GM19395 (cell line): ENCODE measurements at regions not wholly inside any gene's neighbourhood (a gene's known extent, or its start where the extent isn't known, plus 50 kb on each side); places are given as distances from the start of the nearest gene placed in this dataset.
"Not testable (repeated sequence)": the region's sequence is repeated elsewhere in the genome, so short reads cannot be mapped to it uniquely, and the experiment has no call there.

Experiments
- ATAC-seq: cut with Tn5 transposase; IDR thresholded peaks from one replicate; pipeline ENCODE4 v1.9.1; 2021; ENCODE audit warnings: mild to moderate bottlenecking, moderate library complexity; ENCODE audit not compliant: unreplicated experiment

- no peak for ATAC-seq
Observed at GRCh38 chr4:160284516-160284915, 1181.6 kb downstream of the RAPGEF2 start.

GRCh38 chr4:160286051-160286450 is 1183.2 kb downstream of the RAPGEF2 start:
- no peak for ATAC-seq

DNA sequence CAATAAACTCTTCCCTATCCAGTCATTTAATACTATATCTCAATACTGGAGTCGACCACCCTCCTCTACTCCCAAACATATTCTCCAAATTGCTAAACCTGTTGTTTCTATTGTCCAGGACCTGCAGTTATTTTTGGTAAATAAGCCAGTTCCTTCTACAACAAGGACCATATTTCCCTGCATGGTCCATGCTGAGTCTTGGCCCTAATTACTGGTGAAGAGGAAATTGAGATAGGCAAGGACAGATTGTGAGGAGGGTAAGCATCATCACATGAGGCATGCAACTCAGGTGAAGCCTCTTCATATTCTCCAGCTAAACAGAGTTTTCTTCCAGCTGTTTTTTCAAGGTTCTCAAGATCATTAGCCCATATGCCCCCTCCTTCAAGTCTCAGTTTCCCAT is 1193.6 kb downstream of the RAPGEF2 start:
- ATAC-seq: no peak

DNA sequence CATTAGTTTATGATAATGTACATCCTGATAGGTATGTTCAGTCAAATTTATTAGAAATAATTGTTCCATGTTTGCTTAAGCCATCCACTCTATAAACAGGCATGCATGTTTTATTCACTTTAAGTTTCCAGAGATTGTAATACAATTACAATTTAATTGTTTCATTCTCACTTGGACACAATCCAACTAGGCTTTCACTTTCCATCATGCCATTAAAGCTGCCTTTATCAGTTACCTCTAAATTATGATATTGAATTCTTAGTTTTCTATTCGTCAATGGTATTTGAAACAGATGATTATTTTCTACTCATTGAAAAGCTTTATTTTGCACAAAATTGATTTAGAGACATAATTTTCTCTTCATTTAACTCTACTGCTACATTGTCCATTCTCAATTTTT is 1196.3 kb downstream of the RAPGEF2 start:
- no peak for ATAC-seq

- ATAC-seq: no peak
Observed at GRCh38 chr4:160299608-160300007, 1196.7 kb downstream of the RAPGEF2 start.

DNA sequence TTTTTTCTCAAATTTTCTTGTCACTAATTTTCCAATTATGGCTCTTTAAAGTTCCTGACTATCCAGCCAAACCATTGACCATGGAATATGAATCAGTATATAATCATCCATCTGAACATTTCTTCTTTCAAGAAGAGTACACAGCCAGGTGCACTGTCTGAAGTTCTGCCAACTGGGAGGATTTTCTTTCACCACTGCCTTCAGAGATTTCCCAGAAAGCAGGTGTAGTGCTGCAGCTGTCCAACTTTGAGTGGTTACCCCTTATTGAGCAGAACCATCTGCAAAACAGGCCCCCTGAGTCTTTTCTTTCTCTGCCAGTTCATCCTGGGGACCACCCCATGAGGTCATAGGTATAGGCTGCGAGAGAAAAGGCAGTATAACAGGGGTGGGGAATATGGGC is 1213.2 kb downstream of the RAPGEF2 start:
- ATAC-seq: no peak

- no peak for ATAC-seq
Observed at GRCh38 chr4:160318567-160319220, 1215.8 kb downstream of the RAPGEF2 start.

- no peak for ATAC-seq
Observed at GRCh38 chr4:160319221-160319867, 1216.5 kb downstream of the RAPGEF2 start.

- no peak for ATAC-seq
Observed at GRCh38 chr4:160319868-160320260, 1217.0 kb downstream of the RAPGEF2 start.

DNA sequence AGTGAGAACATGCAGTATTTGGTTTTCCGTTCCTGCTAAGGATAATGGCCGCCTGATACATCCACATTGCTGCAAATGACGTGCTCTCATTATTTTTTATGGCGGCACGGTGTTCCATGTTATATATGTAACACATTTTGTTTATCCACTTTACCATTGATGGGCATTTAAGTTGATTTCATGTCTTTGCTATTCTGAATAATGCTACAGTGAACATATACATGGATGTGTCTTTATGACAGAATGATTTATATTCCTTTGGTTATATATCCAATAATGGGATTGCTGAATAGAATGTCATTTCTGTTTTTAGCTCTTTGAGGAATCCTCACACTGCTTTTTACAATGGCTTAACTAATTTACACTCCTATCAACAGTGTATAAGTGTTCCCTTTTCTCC is 1223.2 kb downstream of the RAPGEF2 start:
- no peak for ATAC-seq

DNA sequence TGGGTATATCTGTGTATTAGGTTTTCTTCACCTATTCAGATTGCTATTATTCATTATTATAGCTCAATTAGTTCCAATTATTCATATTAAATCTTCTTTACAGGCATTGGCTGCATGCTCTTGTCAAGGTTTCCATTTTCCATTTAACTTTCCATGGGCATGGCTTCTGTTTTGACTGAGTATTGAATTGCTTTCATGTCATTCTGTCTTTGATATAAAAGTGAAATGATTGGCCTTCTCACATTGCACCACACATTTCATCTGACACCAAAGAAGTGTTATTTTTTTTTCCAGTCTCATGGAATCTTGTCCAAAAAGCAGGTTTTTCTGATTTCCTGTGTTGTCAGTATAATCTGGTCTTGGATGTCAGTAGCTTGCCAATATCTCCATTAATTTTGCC is 1244.3 kb downstream of the RAPGEF2 start:
- ATAC-seq: no peak

DNA sequence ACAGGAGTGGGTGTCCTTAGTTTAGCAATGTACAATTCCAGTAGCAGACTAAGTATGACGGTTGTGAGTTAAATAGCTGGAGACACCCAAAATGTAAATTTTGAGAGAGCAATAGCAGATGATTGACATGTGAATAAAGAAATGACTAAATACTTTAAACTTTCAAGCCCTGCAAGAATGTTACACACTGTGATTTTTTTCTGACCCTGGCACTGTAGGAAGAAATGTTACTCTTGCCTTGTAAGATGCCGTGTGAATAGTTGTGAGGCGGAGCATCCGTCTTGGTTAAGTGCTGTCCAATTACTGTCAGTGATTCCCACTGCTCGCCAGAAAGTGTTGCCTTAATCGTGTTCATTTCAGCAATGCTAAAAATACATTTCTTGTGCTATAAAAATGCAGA is 1248.1 kb downstream of the RAPGEF2 start:
- no peak for ATAC-seq

DNA sequence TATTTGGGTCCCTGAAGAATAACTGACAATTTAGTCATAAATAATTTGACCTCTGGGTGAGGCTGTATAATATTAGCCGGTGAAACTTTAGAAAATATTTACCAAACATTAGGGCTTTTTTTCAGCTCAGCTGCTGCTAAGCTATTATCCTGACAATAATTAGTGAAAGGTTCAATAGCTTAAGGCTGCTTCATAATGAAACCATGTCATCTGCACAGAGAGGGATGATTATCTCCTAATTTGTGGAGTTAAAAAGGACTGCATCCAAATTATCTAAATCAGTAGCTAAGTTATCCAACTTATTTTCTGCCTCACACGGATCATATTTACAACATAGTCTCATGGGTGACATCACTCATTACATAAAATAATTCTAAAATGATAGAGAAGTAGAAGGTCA is 1249.8 kb downstream of the RAPGEF2 start:
- no peak for ATAC-seq

- no peak for ATAC-seq
Observed at GRCh38 chr4:160353548-160353947, 1250.7 kb downstream of the RAPGEF2 start.

DNA sequence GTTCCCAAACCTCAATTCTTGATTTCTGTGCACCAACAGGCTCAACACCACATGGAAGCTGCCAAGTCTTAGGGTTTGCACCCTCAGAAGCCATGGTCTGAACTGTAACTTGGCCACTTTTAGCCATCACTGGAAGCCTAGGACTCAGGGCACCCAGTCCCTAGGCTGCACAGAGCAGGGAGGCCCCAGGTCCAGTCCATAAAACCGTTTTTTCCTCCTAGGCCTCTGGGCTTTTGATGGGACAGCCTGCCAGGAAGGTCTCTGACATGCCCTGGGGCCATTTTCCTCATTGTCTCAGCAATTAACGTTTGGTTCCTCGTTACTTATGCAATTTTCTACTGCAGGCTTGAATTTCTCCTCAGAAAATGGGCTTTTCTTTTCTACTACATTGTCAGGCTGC is 1259.6 kb downstream of the RAPGEF2 start:
- ATAC-seq: no peak

- no peak for ATAC-seq
Observed at GRCh38 chr4:160364217-160364616, 1261.3 kb downstream of the RAPGEF2 start.

DNA sequence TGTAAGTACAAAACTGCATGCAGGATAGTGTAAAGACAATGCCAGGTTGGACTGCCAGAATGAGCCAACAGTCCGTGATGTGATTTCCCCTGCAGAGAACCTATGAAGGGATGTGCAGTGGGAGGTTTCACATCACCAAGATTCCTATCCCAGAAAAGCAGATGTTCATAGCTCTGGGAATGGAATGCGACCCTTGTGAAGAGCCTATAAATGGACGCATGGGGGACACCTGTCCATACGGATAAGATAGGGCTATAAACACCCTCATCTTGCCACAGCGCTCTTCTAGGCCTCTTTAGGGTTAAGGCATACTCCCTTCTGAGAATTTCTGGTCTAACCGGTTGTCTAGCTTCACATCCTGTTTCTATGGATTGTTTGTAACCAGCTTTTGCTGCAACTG is 1261.8 kb downstream of the RAPGEF2 start:
- ATAC-seq: not testable (repeated sequence)

DNA sequence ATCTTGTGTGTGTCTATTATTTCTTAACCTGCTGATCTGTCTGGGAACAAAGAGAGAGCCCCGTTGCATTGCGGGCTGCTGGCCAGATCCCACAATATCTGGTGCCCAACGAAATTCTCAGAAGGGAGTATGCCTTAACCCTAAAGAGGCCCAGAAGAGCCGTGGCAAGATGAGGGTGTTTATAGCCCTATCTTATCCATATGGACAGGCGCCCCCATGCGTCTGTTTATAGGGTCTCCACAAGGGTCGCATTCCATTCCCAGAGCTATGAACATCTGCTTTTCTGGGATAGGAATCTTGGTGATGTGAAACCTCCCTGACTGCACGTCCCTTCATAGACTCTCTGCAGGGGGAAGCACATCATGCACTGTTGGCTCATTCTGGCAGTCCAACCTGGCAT is 1262.5 kb downstream of the RAPGEF2 start:
- not testable (repeated sequence) for ATAC-seq

DNA sequence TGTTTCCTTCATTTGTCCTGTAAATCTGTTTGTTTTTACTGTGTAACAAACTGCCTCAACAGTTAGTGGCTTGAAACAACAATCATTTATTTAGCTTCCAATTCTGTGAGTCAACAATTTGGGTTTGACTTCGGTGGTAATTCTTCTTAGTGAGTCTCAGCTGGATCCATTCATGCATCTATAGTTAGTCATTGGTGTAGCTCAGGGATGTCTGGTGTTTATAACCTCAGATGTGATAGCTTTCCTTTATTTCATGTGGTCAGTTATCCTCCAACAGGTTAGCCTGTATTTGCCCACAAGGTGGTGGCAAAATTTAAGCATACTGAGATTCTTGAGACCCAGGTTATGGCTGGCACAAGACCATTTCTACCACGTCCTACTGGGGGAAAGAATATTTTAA is 1267.2 kb downstream of the RAPGEF2 start:
- no peak for ATAC-seq

- ATAC-seq: no peak
Observed at GRCh38 chr4:160371446-160371845, 1268.6 kb downstream of the RAPGEF2 start.

DNA sequence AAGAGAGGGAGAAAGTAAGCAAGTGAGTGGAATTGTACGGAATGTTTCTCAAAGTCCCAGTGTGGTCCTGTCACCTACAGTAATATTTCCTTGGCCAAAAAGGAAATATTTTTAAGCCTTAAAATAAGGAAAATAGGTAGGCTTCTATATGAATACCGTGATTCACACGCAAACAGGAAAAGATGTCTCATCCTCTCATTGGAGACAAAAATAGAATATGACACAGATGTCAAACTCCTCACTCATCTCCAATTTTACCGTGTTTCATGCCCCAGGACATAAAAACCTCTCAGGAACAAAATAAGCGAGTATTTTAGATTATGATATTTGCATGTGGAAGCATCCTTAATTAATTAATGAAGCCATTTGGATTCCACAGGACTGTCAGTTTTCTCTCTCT is 1269.5 kb downstream of the RAPGEF2 start:
- no peak for ATAC-seq

DNA sequence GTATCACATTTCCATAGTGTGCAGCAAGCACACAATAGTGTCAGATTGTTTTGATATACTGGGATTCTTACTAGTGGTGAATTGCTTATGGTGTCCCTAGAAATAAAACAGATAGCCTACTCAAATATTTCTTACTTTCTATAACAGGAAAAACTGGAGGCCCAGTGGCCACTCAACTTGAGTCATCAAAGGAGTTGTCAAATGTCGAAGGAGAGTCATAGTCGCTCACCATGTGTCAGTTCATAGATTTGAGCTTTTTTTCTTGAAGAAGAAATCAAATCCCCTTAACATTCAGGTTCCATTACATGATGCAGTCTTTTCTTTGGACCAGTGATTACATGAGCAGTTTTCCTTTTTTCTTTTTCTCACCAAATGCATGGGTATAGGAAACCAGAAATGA is 1271.0 kb downstream of the RAPGEF2 start:
- ATAC-seq: no peak
